Calu3 (cell line): ENCODE measurements at regions not wholly inside any gene's neighbourhood (a gene's known extent, or its start where the extent isn't known, plus 50 kb on each side); places are given as distances from the start of the nearest gene placed in this dataset.
"Not testable (repeated sequence)": the region's sequence is repeated elsewhere in the genome, so short reads cannot be mapped to it uniquely, and the experiment has no call there.

Experiments
- BruUV-seq: library from RNA; stranded (reverse); fragments of 400-500 nt; replicated peaks from 2 replicates; lab custom pipeline; 2021; lab: Mats Ljungman, UMichigan
- CTCF ChIA-PET: fragments of 300-600 bp; sonication (Branson Sonifier 250); formaldehyde crosslinking; loops from one replicate; lab custom pipeline; 2022; ENCODE audit warnings: antibody characterized with exemption; lab: Charles Lee
- DNase-seq: peaks from one replicate; pipeline ENCODE4 v3.0.0; 2022
- H3K27ac Mint-ChIP-seq: one replicate; pipeline ENCODE4 v1.8.0; 2022; ENCODE audit warnings: mixed read lengths; ENCODE audit not compliant: unreplicated experiment
- H3K27me3 Mint-ChIP-seq: one replicate; pipeline ENCODE4 v1.8.0; 2022; ENCODE audit warnings: mixed read lengths; ENCODE audit not compliant: unreplicated experiment
- H3K36me3 Mint-ChIP-seq: one replicate; pipeline ENCODE4 v1.8.0; 2022; ENCODE audit warnings: mild to moderate bottlenecking, moderate library complexity, mixed read lengths; ENCODE audit not compliant: insufficient read depth, unreplicated experiment
- H3K4me1 Mint-ChIP-seq: one replicate; pipeline ENCODE4 v1.8.0; 2022; ENCODE audit warnings: mild to moderate bottlenecking, low read depth, mixed read lengths; ENCODE audit not compliant: unreplicated experiment
- H3K4me3 Mint-ChIP-seq: one replicate; pipeline ENCODE4 v1.8.0; 2022; ENCODE audit warnings: mild to moderate bottlenecking, low read depth, moderate library complexity, mixed read lengths; ENCODE audit not compliant: unreplicated experiment
- H3K9me3 Mint-ChIP-seq: one replicate; pipeline ENCODE4 v1.8.0; 2022; ENCODE audit warnings: low read depth, mixed read lengths; ENCODE audit not compliant: unreplicated experiment
- intact Hi-C: fragments of 100-400 bp; cut with micrococcal nuclease; formaldehyde crosslinking; loops from one replicate; pipeline ENCODE4 v1.10.0; 2022; ENCODE audit not compliant: unreplicated experiment
- TF ChIP-seq, protein P1 (sequence below): fragments of 200-600 bp; IDR thresholded peaks from one replicate; pipeline ENCODE4 v1.8.0; 2022; ENCODE audit warnings: antibody characterized with exemption; ENCODE audit not compliant: unreplicated experiment

DNA sequence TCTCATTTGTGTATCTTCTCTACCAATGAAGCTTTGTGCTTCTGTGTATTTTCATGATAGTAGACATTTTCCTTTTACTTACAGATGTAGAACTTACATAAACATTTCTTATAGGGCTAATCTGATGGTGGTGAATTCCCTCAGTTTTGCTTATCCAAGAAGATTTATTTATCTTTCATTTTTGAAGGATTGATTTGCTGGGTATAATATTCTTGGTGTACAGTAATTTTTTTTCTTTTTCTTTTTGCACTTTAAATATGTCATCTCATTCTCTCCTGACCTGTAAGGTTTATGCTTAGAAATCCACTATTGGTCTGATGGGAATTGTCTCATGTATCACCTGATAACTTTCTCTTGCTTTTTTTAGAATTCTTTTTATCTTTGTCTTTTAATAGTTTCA, 127.6 kb upstream of the KCTD3 start:
- BruUV-seq = no TSS peak
- TF ChIP-seq, protein P1, sequence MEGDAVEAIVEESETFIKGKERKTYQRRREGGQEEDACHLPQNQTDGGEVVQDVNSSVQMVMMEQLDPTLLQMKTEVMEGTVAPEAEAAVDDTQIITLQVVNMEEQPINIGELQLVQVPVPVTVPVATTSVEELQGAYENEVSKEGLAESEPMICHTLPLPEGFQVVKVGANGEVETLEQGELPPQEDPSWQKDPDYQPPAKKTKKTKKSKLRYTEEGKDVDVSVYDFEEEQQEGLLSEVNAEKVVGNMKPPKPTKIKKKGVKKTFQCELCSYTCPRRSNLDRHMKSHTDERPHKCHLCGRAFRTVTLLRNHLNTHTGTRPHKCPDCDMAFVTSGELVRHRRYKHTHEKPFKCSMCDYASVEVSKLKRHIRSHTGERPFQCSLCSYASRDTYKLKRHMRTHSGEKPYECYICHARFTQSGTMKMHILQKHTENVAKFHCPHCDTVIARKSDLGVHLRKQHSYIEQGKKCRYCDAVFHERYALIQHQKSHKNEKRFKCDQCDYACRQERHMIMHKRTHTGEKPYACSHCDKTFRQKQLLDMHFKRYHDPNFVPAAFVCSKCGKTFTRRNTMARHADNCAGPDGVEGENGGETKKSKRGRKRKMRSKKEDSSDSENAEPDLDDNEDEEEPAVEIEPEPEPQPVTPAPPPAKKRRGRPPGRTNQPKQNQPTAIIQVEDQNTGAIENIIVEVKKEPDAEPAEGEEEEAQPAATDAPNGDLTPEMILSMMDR = no peak
- no peak overlapping the region for H3K4me3 Mint-ChIP-seq
- H3K27me3 Mint-ChIP-seq = no peaks in the 10 kb centered on the region
- DNase-seq = no peak
- CTCF ChIA-PET = no interaction called here
- intact Hi-C loops = no loop called here
- peaks cover 4% of the 10 kb centered on the region for H3K9me3 Mint-ChIP-seq
- no peak overlapping the region for H3K27ac Mint-ChIP-seq
- no peaks in the 10 kb centered on the region for H3K4me1 Mint-ChIP-seq
- H3K36me3 Mint-ChIP-seq = no peaks in the 10 kb centered on the region

DNA sequence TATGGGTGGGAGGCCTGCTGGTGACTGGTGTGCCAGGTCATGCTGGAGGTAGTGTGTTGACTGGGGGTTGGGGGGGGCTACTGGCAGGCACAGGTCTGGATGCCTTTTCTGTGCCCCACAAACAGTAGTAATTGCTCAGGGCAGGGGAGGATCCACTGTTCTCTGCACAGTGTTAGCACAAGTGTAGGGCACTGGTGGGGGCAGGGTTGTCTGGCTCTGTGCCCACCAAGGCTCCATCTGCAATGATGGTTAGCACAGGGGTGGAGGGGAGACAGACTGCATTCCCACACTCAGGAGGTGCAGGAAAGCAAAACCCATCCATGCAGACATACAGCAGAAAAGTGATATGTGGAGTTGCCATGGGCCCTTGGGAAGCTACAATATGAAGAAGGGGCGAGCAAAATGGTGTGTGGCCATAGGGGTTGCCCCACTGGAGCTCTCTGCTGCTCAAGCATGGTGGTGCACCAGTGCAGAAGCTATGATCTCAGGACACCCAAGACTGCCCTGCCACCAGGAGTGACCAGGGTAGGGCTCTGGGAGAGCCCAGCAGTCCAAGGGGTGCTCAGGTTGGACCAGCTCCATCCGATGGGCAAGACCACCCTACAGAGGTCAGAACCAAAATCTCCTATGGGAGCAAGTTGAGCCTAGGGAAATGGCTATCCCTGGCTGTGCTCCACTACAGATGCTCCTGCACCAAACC, 122.2 kb upstream of the KCTD3 start:
- Mint-ChIP-seq H3K27ac (no peak overlapping the region), H3K27me3 (no peaks in the 10 kb centered on the region), H3K9me3 (peaks cover 2% of the 10 kb centered on the region), H3K4me1 (peaks cover 8% of the 10 kb centered on the region), H3K36me3 (no peaks in the 10 kb centered on the region), H3K4me3 (no peak overlapping the region)
- BruUV-seq = no TSS peak
- TF ChIP-seq, protein P1 = no peak
- intact Hi-C loops = no loop called here
- CTCF ChIA-PET = no interaction called here
- DNase-seq = no peak

DNA sequence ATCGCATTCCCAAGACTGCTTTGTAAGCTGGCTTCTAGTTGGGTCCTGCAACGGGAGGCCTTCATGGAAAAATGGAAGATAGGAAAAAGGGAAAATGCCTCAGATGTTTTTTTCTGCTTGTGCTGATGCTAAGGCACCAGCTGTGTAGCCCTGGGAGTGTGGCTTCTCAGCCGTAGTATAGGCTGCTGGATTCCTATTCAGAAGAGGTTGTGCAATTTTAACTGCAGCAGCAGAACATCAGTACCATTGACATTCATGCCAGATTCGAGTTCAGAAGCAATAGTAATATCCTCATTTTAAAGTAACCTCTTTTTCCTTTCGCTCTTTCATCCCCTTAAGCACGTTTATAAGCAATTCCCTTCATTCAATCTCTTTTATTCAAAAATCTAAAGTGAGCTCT, 119.1 kb upstream of the KCTD3 start:
- H3K4me3 Mint-ChIP-seq, H3K27me3 Mint-ChIP-seq, DNase-seq, H3K9me3 Mint-ChIP-seq, H3K27ac Mint-ChIP-seq, intact Hi-C loops, H3K4me1 Mint-ChIP-seq, BruUV-seq, CTCF ChIA-PET, H3K36me3 Mint-ChIP-seq: not testable (repeated sequence)

DNA sequence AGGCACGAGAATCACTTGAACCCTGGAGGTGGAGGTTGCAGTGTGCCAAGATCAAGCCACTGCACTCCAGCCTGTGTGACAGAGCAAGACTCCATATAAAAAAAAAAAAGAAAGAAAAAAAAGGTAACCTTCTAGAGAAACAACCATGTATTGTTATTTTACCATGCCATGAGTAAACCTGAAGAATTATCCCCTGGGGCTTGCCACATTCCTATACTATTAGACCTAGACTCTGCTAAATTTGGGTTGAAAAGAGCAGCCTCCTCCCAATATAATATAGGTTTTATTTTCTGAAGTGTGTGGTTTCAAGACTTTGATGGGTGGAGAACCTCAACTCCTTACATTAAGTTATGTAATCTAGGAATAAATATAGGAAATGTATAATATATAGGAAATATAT, 118.0 kb upstream of the KCTD3 start:
- CTCF ChIA-PET = interaction anchor here (0.6 kb wide), 1 partner anchor 18 kb away, joined by 3 read pairs; no protein-coding TSS in a partner anchor
- H3K27me3 Mint-ChIP-seq, H3K4me3 Mint-ChIP-seq, H3K9me3 Mint-ChIP-seq, DNase-seq, H3K36me3 Mint-ChIP-seq, BruUV-seq, intact Hi-C loops, H3K4me1 Mint-ChIP-seq, H3K27ac Mint-ChIP-seq: not testable (repeated sequence)

DNA sequence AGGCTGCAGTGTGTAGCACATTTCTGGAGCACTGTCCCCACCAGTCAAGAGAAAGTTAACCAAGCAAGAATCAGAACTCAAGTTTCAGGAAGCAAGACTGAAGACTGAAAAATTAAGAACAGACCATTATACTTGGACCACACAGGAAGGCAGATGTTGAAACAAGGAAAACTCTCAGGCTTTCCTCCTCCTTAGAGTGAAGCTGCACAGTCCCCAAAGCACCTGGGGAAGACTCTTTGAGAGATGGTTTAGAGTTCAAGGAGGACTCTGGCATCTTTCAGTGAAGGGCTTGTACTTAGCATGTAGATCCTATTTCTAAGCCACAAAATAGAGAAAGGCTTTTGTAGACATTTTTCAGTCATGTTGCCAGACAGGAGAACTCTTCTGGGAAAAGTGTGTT, 113.7 kb upstream of the KCTD3 start:
- intact Hi-C loops = no loop called here
- Mint-ChIP-seq H3K27me3 (no peaks in the 10 kb centered on the region), H3K27ac (no peak overlapping the region), H3K4me3 (no peak overlapping the region), H3K9me3 (no peaks in the 10 kb centered on the region), H3K36me3 (no peaks in the 10 kb centered on the region), H3K4me1 (peaks cover 11% of the 10 kb centered on the region)
- TF ChIP-seq, protein P1 = no peak
- DNase-seq = no peak
- CTCF ChIA-PET = interaction anchor here (0.6 kb wide), 1 partner anchor 898 kb away, joined by 3 read pairs; no protein-coding TSS in a partner anchor
- BruUV-seq = no TSS peak
